GM13977 (cell line): ENCODE measurements at regions not wholly inside any gene's neighbourhood (a gene's known extent, or its start where the extent isn't known, plus 50 kb on each side); places are given as distances from the start of the nearest gene placed in this dataset.

ENCODE experiments used
- DNase-seq: peaks from one replicate; pipeline ENCODE4 v3.0.0; 2012; ENCODE audit warnings: low spot score
- in situ Hi-C: fragments of 300-500 bp; cut with MboI; formaldehyde crosslinking; loops from one replicate; pipeline ENCODE4 v1.12.0; 2022; ENCODE audit warnings: low sequenced_read_pairs, low pct_unique_long_range_greater_than_20kb, mixed read lengths, inconsistent platforms; ENCODE audit not compliant: unreplicated experiment
- TF ChIP-seq, protein P1 (sequence below): IDR thresholded peaks from 2 replicates; pipeline ENCODE4 v1.5.1; 2012; ENCODE audit warnings: mild to moderate bottlenecking, control low read depth; ENCODE audit not compliant: insufficient read depth; ENCODE audit errors: extremely low read depth, missing control alignments

GRCh38 chr9:89793551-89793950 is 188.7 kb downstream of the GADD45G start:
- DNase-seq = no peak
- TF ChIP-seq, protein P1, sequence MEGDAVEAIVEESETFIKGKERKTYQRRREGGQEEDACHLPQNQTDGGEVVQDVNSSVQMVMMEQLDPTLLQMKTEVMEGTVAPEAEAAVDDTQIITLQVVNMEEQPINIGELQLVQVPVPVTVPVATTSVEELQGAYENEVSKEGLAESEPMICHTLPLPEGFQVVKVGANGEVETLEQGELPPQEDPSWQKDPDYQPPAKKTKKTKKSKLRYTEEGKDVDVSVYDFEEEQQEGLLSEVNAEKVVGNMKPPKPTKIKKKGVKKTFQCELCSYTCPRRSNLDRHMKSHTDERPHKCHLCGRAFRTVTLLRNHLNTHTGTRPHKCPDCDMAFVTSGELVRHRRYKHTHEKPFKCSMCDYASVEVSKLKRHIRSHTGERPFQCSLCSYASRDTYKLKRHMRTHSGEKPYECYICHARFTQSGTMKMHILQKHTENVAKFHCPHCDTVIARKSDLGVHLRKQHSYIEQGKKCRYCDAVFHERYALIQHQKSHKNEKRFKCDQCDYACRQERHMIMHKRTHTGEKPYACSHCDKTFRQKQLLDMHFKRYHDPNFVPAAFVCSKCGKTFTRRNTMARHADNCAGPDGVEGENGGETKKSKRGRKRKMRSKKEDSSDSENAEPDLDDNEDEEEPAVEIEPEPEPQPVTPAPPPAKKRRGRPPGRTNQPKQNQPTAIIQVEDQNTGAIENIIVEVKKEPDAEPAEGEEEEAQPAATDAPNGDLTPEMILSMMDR = no peak
- in situ Hi-C loops = no loop called here

GRCh38 chr9:89794918-89795317 is 190.1 kb downstream of the GADD45G start:
- DNase-seq = no peak
- TF ChIP-seq, protein P1 = no peak
- in situ Hi-C loops = no loop called here

DNA sequence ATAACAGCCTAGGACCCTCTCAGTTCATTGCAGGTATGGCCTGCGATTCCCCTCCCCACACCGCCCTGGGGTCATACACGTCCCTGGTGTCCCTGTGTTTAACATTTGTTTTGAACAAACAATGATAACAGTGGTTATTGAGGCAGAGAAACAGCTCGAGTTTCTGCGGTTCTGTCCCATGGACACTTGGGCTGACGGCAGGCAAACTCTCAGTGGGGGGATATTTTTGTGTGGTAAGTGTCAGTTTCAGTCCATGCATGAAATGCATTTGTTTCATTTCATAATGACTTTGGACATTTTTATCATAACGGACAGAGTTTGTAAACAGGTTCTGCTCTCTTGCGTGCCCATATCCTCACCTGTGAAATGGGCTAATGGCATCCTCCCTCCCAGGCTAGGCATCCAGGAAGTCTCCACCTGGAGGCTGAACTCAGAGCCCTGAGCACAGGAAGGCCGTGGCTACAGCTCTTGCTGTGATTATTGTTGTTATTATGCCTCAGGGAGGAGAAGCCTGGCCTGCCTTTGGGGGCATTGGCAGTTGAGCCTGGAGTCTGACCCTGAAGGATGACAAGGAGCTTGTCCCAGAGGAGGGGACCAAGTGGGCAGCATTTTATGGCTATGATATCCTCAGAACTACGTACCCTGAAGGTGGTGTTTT is 190.9 kb downstream of the GADD45G start:
- peak; percentile 39 for DNase-seq
- in situ Hi-C loops = no loop called here
- TF ChIP-seq, protein P1 = no peak

GRCh38 chr9:89796606-89797005 is 191.8 kb downstream of the GADD45G start:
- TF ChIP-seq, protein P1 = no peak
- in situ Hi-C loops = no loop called here
- DNase-seq = no peak

DNA sequence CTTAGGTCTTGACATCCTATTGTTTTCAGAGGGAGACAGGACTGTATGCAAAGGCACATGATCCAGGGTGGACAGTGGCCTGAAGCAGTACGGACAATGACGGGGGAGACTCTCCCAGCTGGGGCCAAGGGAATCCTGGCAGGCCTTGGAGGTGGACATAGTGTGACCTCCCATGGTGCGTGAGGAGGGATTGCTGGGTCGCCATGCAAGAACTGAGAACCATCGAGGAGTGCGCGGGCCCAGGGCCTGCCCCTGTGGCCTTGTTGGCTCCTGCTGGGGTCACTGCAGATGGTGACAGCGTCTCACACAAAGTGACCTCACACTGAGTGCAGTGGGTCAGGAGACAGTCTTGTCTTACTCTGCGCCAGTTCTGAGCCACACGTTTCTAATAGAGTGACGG is 192.4 kb downstream of the GADD45G start:
- TF ChIP-seq, protein P1 = no peak
- in situ Hi-C loops = no loop called here
- DNase-seq = no peak

DNA sequence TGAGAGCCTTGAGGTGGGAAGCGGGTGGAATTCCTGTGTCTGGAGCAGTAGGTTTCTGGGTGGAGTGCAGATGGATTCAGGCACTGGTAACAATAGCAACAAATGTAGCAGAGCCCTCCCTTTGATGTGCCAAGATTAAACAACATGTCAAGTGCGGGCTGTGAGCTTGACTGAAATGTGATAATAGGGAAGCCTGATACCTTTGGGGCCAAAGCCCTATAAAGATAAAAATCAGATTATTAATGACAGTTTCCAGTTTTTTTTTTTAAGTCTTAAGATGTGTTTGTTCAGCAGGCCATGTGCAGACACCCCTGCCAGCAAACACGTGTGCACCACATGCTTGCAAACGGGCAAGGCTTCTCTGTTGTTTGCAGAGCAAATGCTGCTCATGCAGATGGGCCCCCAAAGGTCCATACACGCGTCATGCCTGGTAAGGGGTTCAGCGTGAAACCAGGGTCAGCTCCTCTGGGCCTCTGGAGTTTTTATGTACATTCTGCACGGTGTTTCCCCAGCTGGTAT is 193.2 kb downstream of the GADD45G start:
- TF ChIP-seq, protein P1 = no peak
- in situ Hi-C loops = no loop called here
- no peak for DNase-seq
